ENCODE measurements at regions not wholly inside any gene's neighbourhood (a gene's known extent, or its start where the extent isn't known, plus 50 kb on each side); places are given as distances from the start of the nearest gene placed in this dataset.
"Not testable (repeated sequence)": the region's sequence is repeated elsewhere in the genome, so short reads cannot be mapped to it uniquely, and the experiment has no call there.

GRCh38 chr10:47622719-47623118 is 99.3 kb upstream of the AGAP9 start:
- peak; percentile 7 for DNase-seq

GRCh38 chr10:47619300-47620012 is 96.0 kb upstream of the AGAP9 start:
- DNase-seq = peak; percentile 29

- not testable (repeated sequence) for DNase-seq
Measured at GRCh38 chr10:47609311-47609710, 85.9 kb upstream of the AGAP9 start.

GRCh38 chr10:47605791-47606773 is 82.6 kb upstream of the AGAP9 start:
- DNase-seq = not testable (repeated sequence)

GRCh38 chr10:47600604-47601003 is 77.2 kb upstream of the AGAP9 start:
- not testable (repeated sequence) for DNase-seq

GRCh38 chr10:47600127-47600526 is 76.7 kb upstream of the AGAP9 start:
- not testable (repeated sequence) for DNase-seq

- DNase-seq = not testable (repeated sequence)
Measured at GRCh38 chr10:47599657-47600056, 76.2 kb upstream of the AGAP9 start.

GRCh38 chr10:47593805-47594204 is 70.4 kb upstream of the AGAP9 start:
- not testable (repeated sequence) for DNase-seq

- DNase-seq = not testable (repeated sequence)
Measured at GRCh38 chr10:47593129-47593528, 69.7 kb upstream of the AGAP9 start.

GRCh38 chr10:47590956-47591355 is 67.5 kb upstream of the AGAP9 start:
- DNase-seq = not testable (repeated sequence)

- not testable (repeated sequence) for DNase-seq
Measured at GRCh38 chr10:47590534-47590933, 67.1 kb upstream of the AGAP9 start.

- not testable (repeated sequence) for DNase-seq
Measured at GRCh38 chr10:47582051-47582450, 58.6 kb upstream of the AGAP9 start.

GRCh38 chr10:47580063-47580462 is 56.6 kb upstream of the AGAP9 start:
- DNase-seq = not testable (repeated sequence)

GRCh38 chr10:47578547-47578946 is 55.1 kb upstream of the AGAP9 start:
- DNase-seq = not testable (repeated sequence)
